ENCODE measurements at regions not wholly inside any gene's neighbourhood (a gene's known extent, or its start where the extent isn't known, plus 50 kb on each side); places are given as distances from the start of the nearest gene placed in this dataset.
"Not testable (repeated sequence)": the region's sequence is repeated elsewhere in the genome, so short reads cannot be mapped to it uniquely, and the experiment has no call there.

- DNase-seq (ENCODE audit: low spot score) = no peak
Observed at GRCh38 chr9:115543511-115543910, 425.6 kb upstream of the TNC start.

- DNase-seq (ENCODE audit: low spot score) = no peak
Observed at GRCh38 chr9:115548609-115549260, 430.8 kb upstream of the TNC start.

- DNase-seq (ENCODE audit: low spot score) = peak; percentile 16
Observed at GRCh38 chr9:115551396-115551795, 433.4 kb upstream of the TNC start.

GRCh38 chr9:115553060-115553773, 435.3 kb upstream of the TNC start:
- DNase-seq (ENCODE audit: low spot score) = no peak

GRCh38 chr9:115556432-115556831, 438.5 kb upstream of the TNC start:
- no peak for DNase-seq (ENCODE audit: low spot score)

GRCh38 chr9:115575147-115575546, 457.2 kb upstream of the TNC start:
- DNase-seq (ENCODE audit: low spot score) = no peak

- not testable (repeated sequence) for DNase-seq (ENCODE audit: low spot score)
Observed at GRCh38 chr9:115585458-115585857, 467.5 kb upstream of the TNC start.

- no peak for DNase-seq (ENCODE audit: low spot score)
Observed at GRCh38 chr9:115587310-115587709, 469.4 kb upstream of the TNC start.

GRCh38 chr9:115590011-115590410, 472.1 kb upstream of the TNC start:
- DNase-seq (ENCODE audit: low spot score) = peak; percentile 83

GRCh38 chr9:115591584-115591984, 473.6 kb upstream of the TNC start:
- DNase-seq (ENCODE audit: low spot score) = peak; percentile 88

- DNase-seq (ENCODE audit: low spot score) = peak; percentile 44
Observed at GRCh38 chr9:115593587-115594091, 475.7 kb upstream of the TNC start.

- peak; percentile 20 for DNase-seq (ENCODE audit: low spot score)
Observed at GRCh38 chr9:115594557-115594956, 476.6 kb upstream of the TNC start.

- peak; percentile 75 for DNase-seq (ENCODE audit: low spot score)
Observed at GRCh38 chr9:115596021-115596745, 478.2 kb upstream of the TNC start.

- peak; percentile 14 for DNase-seq (ENCODE audit: low spot score)
Observed at GRCh38 chr9:115596746-115597080, 478.8 kb upstream of the TNC start.

GRCh38 chr9:115597330-115597895, 479.5 kb upstream of the TNC start:
- no peak for DNase-seq (ENCODE audit: low spot score)

GRCh38 chr9:115598751-115599150, 480.8 kb upstream of the TNC start:
- DNase-seq (ENCODE audit: low spot score) = no peak

- no peak for DNase-seq (ENCODE audit: low spot score)
Observed at GRCh38 chr9:115599898-115600297, 481.9 kb upstream of the TNC start.

GRCh38 chr9:115601434-115601833, 483.5 kb upstream of the TNC start:
- no peak for DNase-seq (ENCODE audit: low spot score)

- peak; percentile 75 for DNase-seq (ENCODE audit: low spot score)
Observed at GRCh38 chr9:115604831-115605483, 487.0 kb upstream of the TNC start.

GRCh38 chr9:115606838-115607237, 488.9 kb upstream of the TNC start:
- DNase-seq (ENCODE audit: low spot score) = no peak

- no peak for DNase-seq (ENCODE audit: low spot score)
Observed at GRCh38 chr9:115614326-115614999, 496.5 kb upstream of the TNC start.

GRCh38 chr9:115615000-115615401, 497.0 kb upstream of the TNC start:
- DNase-seq (ENCODE audit: low spot score) = no peak

Measured in AG20443 (cell line).